ENCODE measurements at regions not wholly inside any gene's neighbourhood (a gene's known extent, or its start where the extent isn't known, plus 50 kb on each side); places are given as distances from the start of the nearest gene placed in this dataset.

DNA sequence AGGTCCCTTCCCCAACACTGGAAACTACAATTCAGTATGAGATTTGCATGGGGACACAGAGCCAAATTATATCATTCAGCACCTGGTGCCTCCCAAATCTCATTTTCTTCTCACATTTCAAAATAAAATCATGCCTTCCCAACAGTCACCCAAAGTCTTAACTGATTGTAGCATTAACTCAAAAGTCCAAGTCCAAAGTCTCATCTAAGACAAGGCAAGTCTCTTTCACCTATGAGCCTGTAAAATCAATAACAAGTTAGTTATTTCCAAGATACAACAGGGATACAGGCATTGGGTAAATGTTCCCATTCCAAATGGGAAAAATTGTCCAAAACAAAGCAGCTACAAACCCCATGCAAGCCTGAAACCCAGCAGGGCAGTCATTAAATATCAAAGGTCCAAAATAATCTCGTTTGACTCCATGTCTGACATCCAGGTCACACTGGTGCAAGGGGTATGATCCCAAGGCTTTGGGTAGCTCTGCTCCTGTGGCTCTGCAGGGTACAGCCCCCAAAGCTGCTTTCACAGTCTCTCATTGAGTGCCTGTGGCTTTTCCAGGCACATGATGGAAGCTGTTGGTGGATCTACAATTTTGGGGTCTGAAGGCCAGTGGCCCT is 1370.1 kb upstream of the DDX18 start:
- WGBS (ENCODE audit: insufficient coverage), result 60% methylated on average over 1 of the region's 1 CpG
- Histone ChIP-seq H3K9me3 (ENCODE audit: control insufficient read depth, insufficient read depth, low read length) (peaks cover 8% of the 10 kb centered on the region), H3K4me1 (ENCODE audit: control insufficient read depth, insufficient read depth, low read length) (no peaks in the 10 kb centered on the region), H3K36me3 (ENCODE audit: control insufficient read depth, insufficient read depth, low read length) (no peaks in the 10 kb centered on the region), H3K4me3 (ENCODE audit: low read length) (no peak overlapping the region), H3K27ac (ENCODE audit: low read length) (no peak overlapping the region), H3K27me3 (ENCODE audit: control insufficient read depth, insufficient read depth, low read length) (no peaks in the 10 kb centered on the region)
- Mint-ChIP-seq H3K27me3 (ENCODE audit: low read depth in 2 of 2) (no peaks in the 10 kb centered on the region), H3K36me3 (peaks cover 8% of the 10 kb centered on the region), H3K4me3 (no peak overlapping the region), H3K4me1 (no peaks in the 10 kb centered on the region), H3K9me3 (peaks cover 16 to 22% of the 10 kb centered on the region in 2 donors), H3K27ac (no peak overlapping the region)
- intact Hi-C loops (cut with micrococcal nuclease), result no loop called here
- TF ChIP-seq CTCF (IDR thresholded peaks at IDR 0.05), result no peak
- DNase-seq (no peak), ATAC-seq (no peak)

DNA sequence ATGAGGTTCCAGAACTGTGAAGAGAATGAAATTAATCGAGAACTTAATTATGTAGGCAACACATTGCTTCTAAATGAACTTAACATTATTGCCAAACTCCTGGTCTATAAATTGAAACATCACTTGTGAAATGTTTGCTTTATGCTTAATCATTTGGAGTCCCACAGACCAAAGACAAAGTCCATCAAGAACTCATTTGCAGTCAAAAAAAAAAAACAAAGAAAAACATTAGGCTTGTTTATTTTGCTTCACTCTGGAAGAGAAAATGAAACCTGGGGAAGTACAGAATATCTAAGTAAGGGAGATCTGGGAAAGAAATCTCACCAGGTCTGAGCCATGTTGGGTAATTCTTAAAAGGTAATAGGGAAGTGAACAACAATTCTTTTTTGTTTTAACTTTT is 1363.5 kb upstream of the DDX18 start:
- peaks cover 2% of the 10 kb centered on the region for H3K36me3 Mint-ChIP-seq
- no peaks in the 10 kb centered on the region for H3K4me1 Mint-ChIP-seq
- H3K4me1 ChIP-seq (ENCODE audit: control insufficient read depth, insufficient read depth, low read length), result no peaks in the 10 kb centered on the region
- DNase-seq, result no peak
- no peak overlapping the region for H3K4me3 Mint-ChIP-seq
- no peak for ATAC-seq
- H3K9me3 Mint-ChIP-seq, result peaks cover 16 to 21% of the 10 kb centered on the region in 2 donors
- no peaks in the 10 kb centered on the region for H3K27me3 ChIP-seq (ENCODE audit: control insufficient read depth, insufficient read depth, low read length)
- no peak overlapping the region for H3K27ac Mint-ChIP-seq
- H3K4me3 ChIP-seq (ENCODE audit: low read length), result no peak overlapping the region
- H3K27me3 Mint-ChIP-seq (ENCODE audit: low read depth in 2 of 2), result no peaks in the 10 kb centered on the region
- no peak overlapping the region for H3K27ac ChIP-seq (ENCODE audit: low read length)
- no CpG with 5 or more reads among the region's 1 CpG for WGBS (ENCODE audit: insufficient coverage)
- peaks cover 6% of the 10 kb centered on the region for H3K9me3 ChIP-seq (ENCODE audit: control insufficient read depth, insufficient read depth, low read length)
- H3K36me3 ChIP-seq (ENCODE audit: control insufficient read depth, insufficient read depth, low read length), result no peaks in the 10 kb centered on the region
- intact Hi-C loops (cut with micrococcal nuclease), result no loop called here
- TF ChIP-seq CTCF (IDR thresholded peaks at IDR 0.05), result no peak

DNA sequence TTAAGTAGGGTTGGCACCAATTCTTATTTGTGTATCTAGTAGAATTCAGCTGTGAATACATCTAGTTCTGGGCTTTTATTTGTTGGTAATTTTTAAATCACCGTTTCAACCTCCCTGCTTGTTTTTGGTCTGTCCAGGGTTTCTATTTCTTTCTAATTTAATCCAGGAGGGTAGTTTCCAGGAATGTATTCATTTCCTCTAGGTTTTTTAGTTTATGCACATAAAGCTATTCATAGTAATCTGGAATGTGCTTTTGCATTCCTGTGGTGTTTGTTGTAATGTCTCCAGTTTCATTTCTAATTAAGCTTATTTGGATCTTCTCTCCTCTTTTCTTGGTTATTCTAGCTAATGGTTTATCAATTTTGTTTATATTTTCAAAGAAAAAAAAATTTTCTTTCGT is 1361.8 kb upstream of the DDX18 start:
- H3K27ac Mint-ChIP-seq, result no peak overlapping the region
- DNase-seq (no peak), ATAC-seq (no peak)
- H3K4me1 Mint-ChIP-seq, result no peaks in the 10 kb centered on the region
- Histone ChIP-seq H3K27ac (ENCODE audit: low read length) (no peak overlapping the region), H3K4me1 (ENCODE audit: control insufficient read depth, insufficient read depth, low read length) (no peaks in the 10 kb centered on the region), H3K9me3 (ENCODE audit: control insufficient read depth, insufficient read depth, low read length) (peaks cover 19% of the 10 kb centered on the region), H3K4me3 (ENCODE audit: low read length) (no peak overlapping the region), H3K36me3 (ENCODE audit: control insufficient read depth, insufficient read depth, low read length) (no peaks in the 10 kb centered on the region), H3K27me3 (ENCODE audit: control insufficient read depth, insufficient read depth, low read length) (no peaks in the 10 kb centered on the region)
- no peaks in the 10 kb centered on the region for H3K36me3 Mint-ChIP-seq
- H3K4me3 Mint-ChIP-seq, result no peak overlapping the region
- no peak for TF ChIP-seq CTCF (IDR thresholded peaks at IDR 0.05)
- no peaks in the 10 kb centered on the region for H3K27me3 Mint-ChIP-seq (ENCODE audit: low read depth in 2 of 2)
- intact Hi-C loops (cut with micrococcal nuclease), result no loop called here
- no CpG with 5 or more reads among the region's 2 CpGs for WGBS (ENCODE audit: insufficient coverage)
- peaks cover 16 to 20% of the 10 kb centered on the region in 2 donors for H3K9me3 Mint-ChIP-seq

- Histone ChIP-seq H3K36me3 (ENCODE audit: control insufficient read depth, insufficient read depth, low read length) (no peaks in the 10 kb centered on the region), H3K9me3 (ENCODE audit: control insufficient read depth, insufficient read depth, low read length) (peaks cover 19% of the 10 kb centered on the region), H3K27me3 (ENCODE audit: control insufficient read depth, insufficient read depth, low read length) (no peaks in the 10 kb centered on the region), H3K4me1 (ENCODE audit: control insufficient read depth, insufficient read depth, low read length) (no peaks in the 10 kb centered on the region), H3K27ac (ENCODE audit: low read length) (no peak overlapping the region), H3K4me3 (ENCODE audit: low read length) (no peak overlapping the region)
- ATAC-seq (no peak), DNase-seq (no peak)
- Mint-ChIP-seq H3K36me3 (no peaks in the 10 kb centered on the region), H3K27ac (no peak overlapping the region), H3K4me3 (no peak overlapping the region), H3K4me1 (no peaks in the 10 kb centered on the region), H3K27me3 (ENCODE audit: low read depth in 2 of 2) (no peaks in the 10 kb centered on the region), H3K9me3 (peaks cover 15 to 21% of the 10 kb centered on the region in 2 donors)
- intact Hi-C loops (cut with micrococcal nuclease), result no loop called here
- 80% methylated on average over 4 of the region's 4 CpGs for WGBS (ENCODE audit: insufficient coverage)
- TF ChIP-seq CTCF (IDR thresholded peaks at IDR 0.05), result no peak
Measured at GRCh38 chr2:116456429-116456828, 1358.1 kb upstream of the DDX18 start.

All from natural killer cell (primary cell).